BLaER1 (cell line): ENCODE measurements at regions not wholly inside any gene's neighbourhood (a gene's known extent, or its start where the extent isn't known, plus 50 kb on each side); places are given as distances from the start of the nearest gene placed in this dataset.

Source experiments
- H3K27ac ChIP-seq: shearing (Covaris generic); formaldehyde crosslinking; 2 replicates; pipeline ENCODE4 v1.8.1; 2022
- H3K27me3 ChIP-seq: shearing (Covaris generic); formaldehyde crosslinking; 2 replicates; pipeline ENCODE4 v1.8.1; 2022
- H3K36me3 ChIP-seq: shearing (Covaris generic); formaldehyde crosslinking; 2 replicates; pipeline ENCODE4 v1.8.1; 2022
- H3K4me1 ChIP-seq: shearing (Covaris generic); formaldehyde crosslinking; 2 replicates; pipeline ENCODE4 v1.8.1; 2022
- H3K4me2 ChIP-seq: shearing (Covaris generic); formaldehyde crosslinking; 2 replicates; pipeline ENCODE4 v1.8.1; 2022
- H3K4me3 ChIP-seq: shearing (Covaris generic); formaldehyde crosslinking; 2 replicates; pipeline ENCODE4 v1.8.1; 2022
- H3K9ac ChIP-seq: shearing (Covaris generic); formaldehyde crosslinking; 2 replicates; pipeline ENCODE4 v1.8.1; 2022
- H3K9me3 ChIP-seq: shearing (Covaris generic); formaldehyde crosslinking; 2 replicates; pipeline ENCODE4 v1.8.1; 2022
- H4K20me1 ChIP-seq: shearing (Covaris generic); formaldehyde crosslinking; 2 replicates; pipeline ENCODE4 v1.8.1; 2022
- Cebpa-rat ChIP-seq: shearing (Covaris generic); IDR thresholded peaks from 2 replicates; pipeline ENCODE4 v1.8.1; 2022

GRCh38 chr2:7788736-7789135, 871.5 kb downstream of the RNF144A start:
- no peaks in the 10 kb centered on the region for H3K9me3 ChIP-seq
- no peak overlapping the region for H3K27ac ChIP-seq
- H3K4me1 ChIP-seq, result no peaks in the 10 kb centered on the region
- no peaks in the 10 kb centered on the region for H3K36me3 ChIP-seq
- no peaks in the 10 kb centered on the region for H3K27me3 ChIP-seq
- H3K9ac ChIP-seq, result no peak overlapping the region
- no peak overlapping the region for H3K4me2 ChIP-seq
- no peak overlapping the region for H3K4me3 ChIP-seq
- no peak for TF ChIP-seq Cebpa-rat
- no peaks in the 10 kb centered on the region for H4K20me1 ChIP-seq

GRCh38 chr2:7792031-7792651, 874.9 kb downstream of the RNF144A start:
- no peak overlapping the region for H3K27ac ChIP-seq
- no peaks in the 10 kb centered on the region for H3K36me3 ChIP-seq
- no peaks in the 10 kb centered on the region for H4K20me1 ChIP-seq
- H3K4me2 ChIP-seq, result no peak overlapping the region
- no peaks in the 10 kb centered on the region for H3K27me3 ChIP-seq
- no peak for TF ChIP-seq Cebpa-rat
- H3K9me3 ChIP-seq, result no peaks in the 10 kb centered on the region
- H3K4me3 ChIP-seq, result no peak overlapping the region
- H3K9ac ChIP-seq, result no peak overlapping the region
- peaks cover 6% of the 10 kb centered on the region; the same call in 1 of the 2 replicates for H3K4me1 ChIP-seq

- peaks cover 6% of the 10 kb centered on the region; the same call in 1 of the 2 replicates for H3K4me1 ChIP-seq
- H3K9ac ChIP-seq, result no peak overlapping the region
- H3K27me3 ChIP-seq, result no peaks in the 10 kb centered on the region
- no peak overlapping the region for H3K4me2 ChIP-seq
- no peaks in the 10 kb centered on the region for H3K36me3 ChIP-seq
- H4K20me1 ChIP-seq, result no peaks in the 10 kb centered on the region
- no peak overlapping the region for H3K4me3 ChIP-seq
- H3K27ac ChIP-seq, result no peak overlapping the region
- no peak for TF ChIP-seq Cebpa-rat
- peaks cover 12% of the 10 kb centered on the region for H3K9me3 ChIP-seq
These were observed 878.8 kb downstream of the RNF144A start for GRCh38 chr2:7795778-7796563.

- Histone ChIP-seq H3K9ac (no peak overlapping the region), H3K4me2 (no peak overlapping the region), H3K4me1 (no peaks in the 10 kb centered on the region), H3K27me3 (no peaks in the 10 kb centered on the region), H3K36me3 (no peaks in the 10 kb centered on the region), H3K9me3 (peaks cover 30% of the 10 kb centered on the region), H3K27ac (no peak overlapping the region), H4K20me1 (no peaks in the 10 kb centered on the region), H3K4me3 (no peak overlapping the region)
- no peak for TF ChIP-seq Cebpa-rat
These were observed 881.8 kb upstream of the ID2 start for GRCh38 chr2:7800031-7800430.

- no peaks in the 10 kb centered on the region for H3K36me3 ChIP-seq
- H3K27me3 ChIP-seq, result no peaks in the 10 kb centered on the region
- no peak overlapping the region for H3K9ac ChIP-seq
- no peak overlapping the region for H3K27ac ChIP-seq
- no peak overlapping the region for H3K4me2 ChIP-seq
- H3K9me3 ChIP-seq, result peaks cover 30% of the 10 kb centered on the region
- TF ChIP-seq Cebpa-rat, result no peak
- no peaks in the 10 kb centered on the region for H4K20me1 ChIP-seq
- no peaks in the 10 kb centered on the region for H3K4me1 ChIP-seq
- no peak overlapping the region for H3K4me3 ChIP-seq
These were observed 880.6 kb upstream of the ID2 start for GRCh38 chr2:7801212-7801611.

GRCh38 chr2:7803515-7803914, 878.3 kb upstream of the ID2 start:
- Histone ChIP-seq H3K9ac (no peak overlapping the region), H3K4me2 (no peak overlapping the region), H3K9me3 (peaks cover 30% of the 10 kb centered on the region), H3K4me3 (no peak overlapping the region), H3K27ac (no peak overlapping the region), H3K27me3 (no peaks in the 10 kb centered on the region), H4K20me1 (no peaks in the 10 kb centered on the region), H3K36me3 (no peaks in the 10 kb centered on the region), H3K4me1 (no peaks in the 10 kb centered on the region)
- no peak for TF ChIP-seq Cebpa-rat

GRCh38 chr2:7809640-7810039, 872.2 kb upstream of the ID2 start:
- no peak overlapping the region for H3K27ac ChIP-seq
- no peak overlapping the region for H3K4me3 ChIP-seq
- H3K9ac ChIP-seq, result no peak overlapping the region
- no peak for TF ChIP-seq Cebpa-rat
- no peaks in the 10 kb centered on the region for H3K4me1 ChIP-seq
- no peaks in the 10 kb centered on the region for H4K20me1 ChIP-seq
- no peak overlapping the region for H3K4me2 ChIP-seq
- H3K27me3 ChIP-seq, result no peaks in the 10 kb centered on the region
- H3K9me3 ChIP-seq, result no peaks in the 10 kb centered on the region
- H3K36me3 ChIP-seq, result no peaks in the 10 kb centered on the region

GRCh38 chr2:7811073-7811472, 870.8 kb upstream of the ID2 start:
- H3K9me3 ChIP-seq, result no peaks in the 10 kb centered on the region
- no peak for TF ChIP-seq Cebpa-rat
- H3K27ac ChIP-seq, result no peak overlapping the region
- no peak overlapping the region for H3K4me2 ChIP-seq
- no peak overlapping the region for H3K4me3 ChIP-seq
- no peaks in the 10 kb centered on the region for H3K36me3 ChIP-seq
- H3K27me3 ChIP-seq, result 0 out of 2 replicates have a peak, but pooled peaks cover 2% of the 10 kb centered on the region
- H3K9ac ChIP-seq, result no peak overlapping the region
- H3K4me1 ChIP-seq, result no peaks in the 10 kb centered on the region
- H4K20me1 ChIP-seq, result no peaks in the 10 kb centered on the region

GRCh38 chr2:7812231-7812995, 869.4 kb upstream of the ID2 start:
- H4K20me1 ChIP-seq, result no peaks in the 10 kb centered on the region
- no peak overlapping the region for H3K4me3 ChIP-seq
- H3K9ac ChIP-seq, result no peak overlapping the region
- H3K4me2 ChIP-seq, result no peak overlapping the region
- no peaks in the 10 kb centered on the region for H3K4me1 ChIP-seq
- H3K36me3 ChIP-seq, result no peaks in the 10 kb centered on the region
- 0 out of 2 replicates have a peak, but pooled peaks cover 4% of the 10 kb centered on the region for H3K27me3 ChIP-seq
- no peak overlapping the region for H3K27ac ChIP-seq
- no peaks in the 10 kb centered on the region for H3K9me3 ChIP-seq
- TF ChIP-seq Cebpa-rat, result no peak
